Neural cell (in vitro differentiated cells): ENCODE measurements at regions not wholly inside any gene's neighbourhood (a gene's known extent, or its start where the extent isn't known, plus 50 kb on each side); places are given as distances from the start of the nearest gene placed in this dataset.

Experiments used
- CTCF ChIP-seq: fragments of 450-650 bp; IDR thresholded peaks from 2 replicates; pipeline ENCODE4 v1.5.1; 2014; ENCODE audit warnings: antibody characterized with exemption, mild to moderate bottlenecking, moderate library complexity; ENCODE audit not compliant: poor library complexity, severe bottlenecking
- MXI1 ChIP-seq: fragments of 450-650 bp; conservative IDR thresholded peaks from 2 replicates; pipeline ENCODE4 v1.6.1; 2014; ENCODE audit warnings: antibody characterized with exemption, mild to moderate bottlenecking; ENCODE audit not compliant: poor library complexity, severe bottlenecking
- POLR2AphosphoS5 ChIP-seq: IDR thresholded peaks from 2 replicates; pipeline ENCODE4 v1.6.1; 2012
- RAD21 ChIP-seq: fragments of 450-650 bp; conservative IDR thresholded peaks from 2 replicates; pipeline ENCODE4 v1.6.1; 2014; ENCODE audit warnings: antibody characterized with exemption, mild to moderate bottlenecking, moderate library complexity
- REST ChIP-seq: IDR thresholded peaks from 2 replicates; pipeline ENCODE4 v1.6.1; 2012; ENCODE audit warnings: borderline replicate concordance
- TAF1 ChIP-seq: IDR thresholded peaks from 2 replicates; pipeline ENCODE4 v1.6.1; 2012; ENCODE audit warnings: low read depth

GRCh38 chr2:226581661-226582060 lies 218.0 kb downstream of the IRS1 start:
- TF ChIP-seq MXI1 (no peak), CTCF (no peak), TAF1 (no peak), POLR2AphosphoS5 (no peak), RAD21 (no peak), REST (no peak)
